ENCODE measurements at regions not wholly inside any gene's neighbourhood (a gene's known extent, or its start where the extent isn't known, plus 50 kb on each side); places are given as distances from the start of the nearest gene placed in this dataset.

DNA sequence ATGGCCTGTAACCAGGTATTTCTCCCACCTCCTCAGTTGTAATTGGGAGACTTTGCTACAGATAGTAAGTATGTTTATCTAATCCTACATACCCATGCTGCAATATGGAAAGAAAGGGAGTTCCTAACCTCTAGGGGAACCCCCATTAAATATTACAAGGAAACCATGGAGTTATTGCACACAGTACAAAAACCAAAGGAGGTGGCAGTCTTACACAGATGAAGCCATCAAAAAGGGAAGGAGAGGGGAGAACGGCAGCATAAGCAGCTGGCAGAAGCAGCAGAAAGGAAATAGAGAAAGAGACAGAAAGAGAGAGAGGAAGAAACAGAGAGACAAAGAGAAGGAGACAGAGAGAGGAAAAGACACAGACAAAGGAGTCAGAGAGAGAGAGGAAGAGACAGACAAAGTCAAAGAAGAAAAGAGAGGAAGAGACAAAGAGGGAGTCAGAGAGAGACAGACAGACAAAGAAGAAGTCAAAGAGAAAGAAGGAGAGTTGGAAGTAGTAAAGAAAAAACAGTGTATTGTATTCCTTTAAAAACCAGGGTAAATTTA is 142.9 kb downstream of the FASLG start:
- H3K27me3 Mint-ChIP-seq (ENCODE audit: insufficient read depth, low read depth) = no peaks in the 10 kb centered on the region
- H3K4me1 Mint-ChIP-seq = no peaks in the 10 kb centered on the region
- Histone ChIP-seq H3F3A (ENCODE audit: low read depth) (no peaks in the 10 kb centered on the region), H3K9ac (no peak overlapping the region), H3K9me3 (ENCODE audit: low read depth) (no peaks in the 10 kb centered on the region), H3K27ac (no peak overlapping the region), H2AFZ (replicated peaks) (no peak overlapping the region), H3K4me3 (no peak overlapping the region), H3K4me1 (no peaks in the 10 kb centered on the region), H3K4me2 (no peak overlapping the region), H4K20me1 (ENCODE audit: low read depth) (no peaks in the 10 kb centered on the region), H3K36me3 (no peaks in the 10 kb centered on the region), H3K27me3 (no peaks in the 10 kb centered on the region), H3K79me2 (ENCODE audit: low read depth) (no peaks in the 10 kb centered on the region)
- H3K9me3 Mint-ChIP-seq = no peaks in the 10 kb centered on the region
- no peak overlapping the region for H3K27ac Mint-ChIP-seq
- H3K36me3 Mint-ChIP-seq = no peaks in the 10 kb centered on the region
- H3K4me3 Mint-ChIP-seq = no peak overlapping the region
- TF ChIP-seq EZH2phosphoT487 (IDR thresholded peaks at IDR 0.05) = no peak
- TF ChIP-seq, protein P1, sequence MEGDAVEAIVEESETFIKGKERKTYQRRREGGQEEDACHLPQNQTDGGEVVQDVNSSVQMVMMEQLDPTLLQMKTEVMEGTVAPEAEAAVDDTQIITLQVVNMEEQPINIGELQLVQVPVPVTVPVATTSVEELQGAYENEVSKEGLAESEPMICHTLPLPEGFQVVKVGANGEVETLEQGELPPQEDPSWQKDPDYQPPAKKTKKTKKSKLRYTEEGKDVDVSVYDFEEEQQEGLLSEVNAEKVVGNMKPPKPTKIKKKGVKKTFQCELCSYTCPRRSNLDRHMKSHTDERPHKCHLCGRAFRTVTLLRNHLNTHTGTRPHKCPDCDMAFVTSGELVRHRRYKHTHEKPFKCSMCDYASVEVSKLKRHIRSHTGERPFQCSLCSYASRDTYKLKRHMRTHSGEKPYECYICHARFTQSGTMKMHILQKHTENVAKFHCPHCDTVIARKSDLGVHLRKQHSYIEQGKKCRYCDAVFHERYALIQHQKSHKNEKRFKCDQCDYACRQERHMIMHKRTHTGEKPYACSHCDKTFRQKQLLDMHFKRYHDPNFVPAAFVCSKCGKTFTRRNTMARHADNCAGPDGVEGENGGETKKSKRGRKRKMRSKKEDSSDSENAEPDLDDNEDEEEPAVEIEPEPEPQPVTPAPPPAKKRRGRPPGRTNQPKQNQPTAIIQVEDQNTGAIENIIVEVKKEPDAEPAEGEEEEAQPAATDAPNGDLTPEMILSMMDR (IDR thresholded peaks at IDR 0.05) = no peak
- TF ChIP-seq EZH2 (IDR thresholded peaks at IDR 0.05) = no peak
- DNase-seq (ENCODE audit: low spot score) = no peak

DNA sequence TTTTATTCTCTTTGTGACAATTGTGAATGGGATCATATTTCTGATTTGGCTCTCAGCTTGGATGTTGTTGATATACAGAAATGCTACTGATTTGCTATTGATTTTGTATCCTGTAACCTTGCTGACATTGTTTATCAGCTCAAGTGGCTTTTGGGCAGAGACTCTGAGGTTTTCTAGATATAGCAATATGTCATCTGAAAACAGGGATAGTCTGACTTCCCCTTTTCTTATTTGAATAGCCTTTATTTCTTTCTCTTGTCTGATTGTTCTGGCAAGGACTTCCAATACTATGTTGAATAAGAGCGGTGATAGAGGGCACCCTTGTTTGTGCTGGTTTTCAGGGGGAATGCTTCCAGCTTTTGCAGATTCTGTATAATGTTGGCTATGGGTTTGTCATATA is 150.8 kb downstream of the FASLG start:
- Mint-ChIP-seq H3K9me3 (peaks cover 8% of the 10 kb centered on the region), H3K4me3 (no peak overlapping the region), H3K4me1 (no peaks in the 10 kb centered on the region), H3K27ac (no peak overlapping the region), H3K27me3 (ENCODE audit: insufficient read depth, low read depth) (no peaks in the 10 kb centered on the region), H3K36me3 (no peaks in the 10 kb centered on the region)
- Histone ChIP-seq H3K4me1 (no peaks in the 10 kb centered on the region), H3F3A (ENCODE audit: low read depth) (no peaks in the 10 kb centered on the region), H3K36me3 (no peaks in the 10 kb centered on the region), H3K9ac (no peak overlapping the region), H3K4me3 (no peak overlapping the region), H3K27ac (no peak overlapping the region), H3K4me2 (no peak overlapping the region), H4K20me1 (ENCODE audit: low read depth) (no peaks in the 10 kb centered on the region), H3K27me3 (no peaks in the 10 kb centered on the region), H3K79me2 (ENCODE audit: low read depth) (no peaks in the 10 kb centered on the region), H3K9me3 (ENCODE audit: low read depth) (no peaks in the 10 kb centered on the region), H2AFZ (replicated peaks) (no peak overlapping the region)
- no peak for DNase-seq (ENCODE audit: low spot score)
- TF ChIP-seq EZH2phosphoT487 (IDR thresholded peaks at IDR 0.05) (no peak), EZH2 (IDR thresholded peaks at IDR 0.05) (no peak)
- TF ChIP-seq, protein P1 (IDR thresholded peaks at IDR 0.05) = no peak

DNA sequence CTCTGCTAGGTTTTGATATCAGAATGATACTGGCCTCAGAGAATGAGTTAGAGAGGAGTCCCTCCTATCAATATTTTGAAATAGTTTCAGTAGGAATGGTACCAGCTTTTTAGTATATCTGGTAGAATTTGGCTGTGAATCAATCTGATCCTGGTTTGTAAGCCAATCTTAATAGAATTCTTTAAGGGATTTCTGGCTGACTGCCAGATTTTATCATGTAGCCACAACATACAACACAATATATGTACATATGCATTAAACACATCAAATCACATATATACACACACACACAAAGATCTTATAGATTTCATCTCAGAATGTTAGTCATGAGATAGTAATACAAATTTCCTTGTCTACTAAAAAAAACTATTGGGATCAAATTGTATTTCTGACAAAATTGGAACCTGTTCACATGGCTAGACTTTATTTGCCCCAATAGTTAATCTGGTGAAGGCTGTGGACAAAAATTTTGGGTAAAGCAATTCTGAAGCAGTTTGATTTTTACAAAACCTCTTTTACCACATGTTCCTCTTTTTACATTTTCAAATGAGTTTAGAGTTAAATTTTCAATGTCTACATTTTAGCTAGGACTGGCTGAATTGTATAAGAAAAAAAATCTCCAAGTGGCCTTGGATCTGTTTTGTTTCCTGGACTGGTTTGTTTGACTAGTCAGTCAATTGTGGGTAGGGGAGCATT is 151.7 kb downstream of the FASLG start:
- H3K27me3 ChIP-seq = no peaks in the 10 kb centered on the region
- no peak overlapping the region for H3K4me2 ChIP-seq
- Mint-ChIP-seq H3K4me3 (no peak overlapping the region), H3K27ac (no peak overlapping the region), H3K36me3 (no peaks in the 10 kb centered on the region), H3K4me1 (no peaks in the 10 kb centered on the region), H3K27me3 (ENCODE audit: insufficient read depth, low read depth) (no peaks in the 10 kb centered on the region), H3K9me3 (peaks cover 8% of the 10 kb centered on the region)
- no peaks in the 10 kb centered on the region for H3K36me3 ChIP-seq
- H4K20me1 ChIP-seq (ENCODE audit: low read depth) = no peaks in the 10 kb centered on the region
- no peaks in the 10 kb centered on the region for H3F3A ChIP-seq (ENCODE audit: low read depth)
- no peaks in the 10 kb centered on the region for H3K79me2 ChIP-seq (ENCODE audit: low read depth)
- no peaks in the 10 kb centered on the region for H3K9me3 ChIP-seq (ENCODE audit: low read depth)
- TF ChIP-seq, protein P1 (IDR thresholded peaks at IDR 0.05) = no peak
- TF ChIP-seq EZH2phosphoT487 (IDR thresholded peaks at IDR 0.05) (no peak), EZH2 (IDR thresholded peaks at IDR 0.05) (no peak)
- no peaks in the 10 kb centered on the region for H3K4me1 ChIP-seq
- no peak overlapping the region for H2AFZ ChIP-seq (replicated peaks)
- no peak overlapping the region for H3K27ac ChIP-seq
- H3K4me3 ChIP-seq = no peak overlapping the region
- DNase-seq (ENCODE audit: low spot score) = no peak
- H3K9ac ChIP-seq = no peak overlapping the region
